ENCODE measurements at regions not wholly inside any gene's neighbourhood (a gene's known extent, or its start where the extent isn't known, plus 50 kb on each side); places are given as distances from the start of the nearest gene placed in this dataset.
A peak's percentile ranks its signal among the peaks of the same experiment; 100 is the strongest.

GRCh38 chr11:11039208-11039965 lies 181.5 kb upstream of the ZBED5 start:
- no peak for DNase-seq

GRCh38 chr11:11038782-11039181 lies 180.9 kb upstream of the ZBED5 start:
- no peak for DNase-seq

- peak; percentile 17 for DNase-seq
These were observed 180.5 kb upstream of the ZBED5 start for GRCh38 chr11:11038352-11038751.

- DNase-seq, result peak; percentile 85
These were observed 179.2 kb upstream of the ZBED5 start for GRCh38 chr11:11036848-11037732.

GRCh38 chr11:11036185-11036847 lies 178.5 kb upstream of the ZBED5 start:
- no peak for DNase-seq

- DNase-seq, result no peak
These were observed 177.5 kb upstream of the ZBED5 start for GRCh38 chr11:11035331-11035730.

- DNase-seq, result no peak
These were observed 176.6 kb upstream of the ZBED5 start for GRCh38 chr11:11034476-11034875.

- no peak for DNase-seq
These were observed 174.2 kb upstream of the ZBED5 start for GRCh38 chr11:11032066-11032465.

GRCh38 chr11:11029027-11029426 lies 171.2 kb upstream of the ZBED5 start:
- no peak for DNase-seq

GRCh38 chr11:11028017-11028692 lies 170.3 kb upstream of the ZBED5 start:
- peak; percentile 47 for DNase-seq

- no peak for DNase-seq
These were observed 169.4 kb upstream of the ZBED5 start for GRCh38 chr11:11027288-11027687.

- no peak for DNase-seq
These were observed 167.2 kb upstream of the ZBED5 start for GRCh38 chr11:11025087-11025486.

- DNase-seq, result no peak
These were observed 164.4 kb upstream of the ZBED5 start for GRCh38 chr11:11022125-11022730.

GRCh38 chr11:11021563-11021962 lies 163.7 kb upstream of the ZBED5 start:
- DNase-seq, result no peak

- no peak for DNase-seq
These were observed 162.9 kb upstream of the ZBED5 start for GRCh38 chr11:11020747-11021149.

- no peak for DNase-seq
These were observed 162.4 kb upstream of the ZBED5 start for GRCh38 chr11:11020219-11020726.

- no peak for DNase-seq
These were observed 159.1 kb upstream of the ZBED5 start for GRCh38 chr11:11016943-11017342.

GRCh38 chr11:11016068-11016467 lies 158.2 kb upstream of the ZBED5 start:
- no peak for DNase-seq

- no peak for DNase-seq
These were observed 153.8 kb upstream of the ZBED5 start for GRCh38 chr11:11011617-11012016.

GRCh38 chr11:11010624-11011127 lies 152.8 kb upstream of the ZBED5 start:
- no peak for DNase-seq

- DNase-seq, result no peak
These were observed 151.3 kb upstream of the ZBED5 start for GRCh38 chr11:11009179-11009578.
